ENCODE measurements at regions not wholly inside any gene's neighbourhood (a gene's known extent, or its start where the extent isn't known, plus 50 kb on each side); places are given as distances from the start of the nearest gene placed in this dataset.
"Not testable (repeated sequence)": the region's sequence is repeated elsewhere in the genome, so short reads cannot be mapped to it uniquely, and the experiment has no call there.

- H3K4me1 Mint-ChIP-seq (ENCODE audit: low read depth); intact Hi-C loops (cut with micrococcal nuclease); H3K4me3 Mint-ChIP-seq; H3K27ac Mint-ChIP-seq; H3K9me3 Mint-ChIP-seq; H3K27me3 Mint-ChIP-seq; H3K36me3 Mint-ChIP-seq (ENCODE audit: low read depth): not testable (repeated sequence)
Measured at GRCh38 chr3:18083273-18083590, 340.8 kb upstream of the TBC1D5 start.

- Mint-ChIP-seq H3K4me1 (ENCODE audit: low read depth) (peaks cover 10% of the 10 kb centered on the region), H3K36me3 (ENCODE audit: low read depth) (no peaks in the 10 kb centered on the region), H3K4me3 (no peak overlapping the region), H3K27me3 (no peaks in the 10 kb centered on the region), H3K27ac (no peak overlapping the region), H3K9me3 (no peaks in the 10 kb centered on the region)
- intact Hi-C loops (cut with micrococcal nuclease): no loop called here
Measured at GRCh38 chr3:18082551-18083272, 340.3 kb upstream of the TBC1D5 start.

- H3K36me3 Mint-ChIP-seq (ENCODE audit: low read depth): no peaks in the 10 kb centered on the region
- H3K4me3 Mint-ChIP-seq: no peak overlapping the region
- intact Hi-C loops (cut with micrococcal nuclease): no loop called here
- H3K9me3 Mint-ChIP-seq: no peaks in the 10 kb centered on the region
- no peaks in the 10 kb centered on the region for H3K27me3 Mint-ChIP-seq
- H3K27ac Mint-ChIP-seq: no peak overlapping the region
- H3K4me1 Mint-ChIP-seq (ENCODE audit: low read depth): peaks cover 18% of the 10 kb centered on the region
Measured at GRCh38 chr3:18080198-18080689, 337.8 kb upstream of the TBC1D5 start.

GRCh38 chr3:18079739-18080138 lies 337.3 kb upstream of the TBC1D5 start:
- no peak overlapping the region for H3K27ac Mint-ChIP-seq

GRCh38 chr3:18079062-18079461 lies 336.6 kb upstream of the TBC1D5 start:
- Mint-ChIP-seq H3K4me1 (ENCODE audit: low read depth) (peaks cover 18% of the 10 kb centered on the region), H3K27me3 (no peaks in the 10 kb centered on the region), H3K27ac (no peak overlapping the region), H3K9me3 (no peaks in the 10 kb centered on the region), H3K36me3 (ENCODE audit: low read depth) (no peaks in the 10 kb centered on the region), H3K4me3 (no peak overlapping the region)
- intact Hi-C loops (cut with micrococcal nuclease): no loop called here

More at GRCh38 chr3:18079739-18080138, 337.3 kb upstream of the TBC1D5 start:
- H3K9me3 Mint-ChIP-seq: no peaks in the 10 kb centered on the region
- no peak overlapping the region for H3K4me3 Mint-ChIP-seq
- no peaks in the 10 kb centered on the region for H3K27me3 Mint-ChIP-seq
- no peaks in the 10 kb centered on the region for H3K36me3 Mint-ChIP-seq (ENCODE audit: low read depth)
- H3K4me1 Mint-ChIP-seq (ENCODE audit: low read depth): peaks cover 18% of the 10 kb centered on the region
- intact Hi-C loops (cut with micrococcal nuclease): no loop called here

GRCh38 chr3:18077128-18077840 lies 334.9 kb upstream of the TBC1D5 start:
- intact Hi-C loops (cut with micrococcal nuclease): no loop called here
- H3K4me1 Mint-ChIP-seq (ENCODE audit: low read depth): peaks cover 18% of the 10 kb centered on the region

GRCh38 chr3:18076301-18076700 lies 333.9 kb upstream of the TBC1D5 start:
- no peaks in the 10 kb centered on the region for H3K9me3 Mint-ChIP-seq
- H3K4me3 Mint-ChIP-seq: no peak overlapping the region
- H3K27me3 Mint-ChIP-seq: no peaks in the 10 kb centered on the region
- intact Hi-C loops (cut with micrococcal nuclease): no loop called here
- H3K36me3 Mint-ChIP-seq (ENCODE audit: low read depth): no peaks in the 10 kb centered on the region
- H3K4me1 Mint-ChIP-seq (ENCODE audit: low read depth): peaks cover 18% of the 10 kb centered on the region
- H3K27ac Mint-ChIP-seq: no peak overlapping the region

More at GRCh38 chr3:18077128-18077840, 334.9 kb upstream of the TBC1D5 start:
- Mint-ChIP-seq H3K27ac (no peak overlapping the region), H3K9me3 (no peaks in the 10 kb centered on the region), H3K36me3 (ENCODE audit: low read depth) (no peaks in the 10 kb centered on the region), H3K27me3 (no peaks in the 10 kb centered on the region), H3K4me3 (no peak overlapping the region)

- Mint-ChIP-seq H3K36me3 (ENCODE audit: low read depth) (no peaks in the 10 kb centered on the region), H3K27me3 (no peaks in the 10 kb centered on the region), H3K4me3 (no peak overlapping the region), H3K9me3 (no peaks in the 10 kb centered on the region), H3K4me1 (ENCODE audit: low read depth) (peaks cover 18% of the 10 kb centered on the region), H3K27ac (no peak overlapping the region)
- intact Hi-C loops (cut with micrococcal nuclease): no loop called here
Measured at GRCh38 chr3:18075799-18076198, 333.4 kb upstream of the TBC1D5 start.

- no peak overlapping the region for H3K27ac Mint-ChIP-seq
- no peaks in the 10 kb centered on the region for H3K27me3 Mint-ChIP-seq
- intact Hi-C loops (cut with micrococcal nuclease): no loop called here
- peaks cover 10% of the 10 kb centered on the region for H3K9me3 Mint-ChIP-seq
- no peaks in the 10 kb centered on the region for H3K4me1 Mint-ChIP-seq (ENCODE audit: low read depth)
- H3K4me3 Mint-ChIP-seq: no peak overlapping the region
- H3K36me3 Mint-ChIP-seq (ENCODE audit: low read depth): no peaks in the 10 kb centered on the region
Measured at GRCh38 chr3:18071833-18072232, 329.4 kb upstream of the TBC1D5 start.

GRCh38 chr3:18070944-18071343 lies 328.5 kb upstream of the TBC1D5 start:
- no peak overlapping the region for H3K4me3 Mint-ChIP-seq
- intact Hi-C loops (cut with micrococcal nuclease): no loop called here
- peaks cover 10% of the 10 kb centered on the region for H3K9me3 Mint-ChIP-seq
- no peak overlapping the region for H3K27ac Mint-ChIP-seq
- H3K4me1 Mint-ChIP-seq (ENCODE audit: low read depth): no peaks in the 10 kb centered on the region
- H3K27me3 Mint-ChIP-seq: no peaks in the 10 kb centered on the region
- no peaks in the 10 kb centered on the region for H3K36me3 Mint-ChIP-seq (ENCODE audit: low read depth)

- Mint-ChIP-seq H3K27me3 (no peaks in the 10 kb centered on the region), H3K9me3 (peaks cover 10% of the 10 kb centered on the region), H3K4me1 (ENCODE audit: low read depth) (no peaks in the 10 kb centered on the region), H3K36me3 (ENCODE audit: low read depth) (no peaks in the 10 kb centered on the region), H3K4me3 (no peak overlapping the region), H3K27ac (no peak overlapping the region)
- intact Hi-C loops (cut with micrococcal nuclease): no loop called here
Measured at GRCh38 chr3:18070231-18070630, 327.8 kb upstream of the TBC1D5 start.

GRCh38 chr3:18069568-18069967 lies 327.1 kb upstream of the TBC1D5 start:
- Mint-ChIP-seq H3K4me3 (no peak overlapping the region), H3K4me1 (ENCODE audit: low read depth) (no peaks in the 10 kb centered on the region), H3K36me3 (ENCODE audit: low read depth) (no peaks in the 10 kb centered on the region), H3K27ac (no peak overlapping the region), H3K27me3 (no peaks in the 10 kb centered on the region), H3K9me3 (peaks cover 10% of the 10 kb centered on the region)
- intact Hi-C loops (cut with micrococcal nuclease): no loop called here

GRCh38 chr3:18066899-18067582 lies 324.6 kb upstream of the TBC1D5 start:
- H3K36me3 Mint-ChIP-seq (ENCODE audit: low read depth): no peaks in the 10 kb centered on the region
- intact Hi-C loops (cut with micrococcal nuclease): no loop called here
- no peak overlapping the region for H3K27ac Mint-ChIP-seq
- H3K4me1 Mint-ChIP-seq (ENCODE audit: low read depth): no peaks in the 10 kb centered on the region
- H3K4me3 Mint-ChIP-seq: no peak overlapping the region
- H3K27me3 Mint-ChIP-seq: no peaks in the 10 kb centered on the region
- peaks cover 10% of the 10 kb centered on the region for H3K9me3 Mint-ChIP-seq

- Mint-ChIP-seq H3K36me3 (ENCODE audit: low read depth) (no peaks in the 10 kb centered on the region), H3K27me3 (no peaks in the 10 kb centered on the region), H3K4me3 (no peak overlapping the region), H3K4me1 (ENCODE audit: low read depth) (no peaks in the 10 kb centered on the region), H3K9me3 (peaks cover 10% of the 10 kb centered on the region), H3K27ac (no peak overlapping the region)
- intact Hi-C loops (cut with micrococcal nuclease): no loop called here
Measured at GRCh38 chr3:18064586-18064985, 322.2 kb upstream of the TBC1D5 start.
